ENCODE measurements at regions not wholly inside any gene's neighbourhood (a gene's known extent, or its start where the extent isn't known, plus 50 kb on each side); places are given as distances from the start of the nearest gene placed in this dataset.

- TF ChIP-seq TEAD4 (CRISPR knock-in tag; IDR thresholded peaks at IDR 0.05) (no peak), CTCF (IDR thresholded peaks at IDR 0.05) (no peak), GTF2I (CRISPR knock-in tag; conservative IDR thresholded peaks at IDR 0.05) (no peak)
- TF ChIP-seq, protein P1, sequence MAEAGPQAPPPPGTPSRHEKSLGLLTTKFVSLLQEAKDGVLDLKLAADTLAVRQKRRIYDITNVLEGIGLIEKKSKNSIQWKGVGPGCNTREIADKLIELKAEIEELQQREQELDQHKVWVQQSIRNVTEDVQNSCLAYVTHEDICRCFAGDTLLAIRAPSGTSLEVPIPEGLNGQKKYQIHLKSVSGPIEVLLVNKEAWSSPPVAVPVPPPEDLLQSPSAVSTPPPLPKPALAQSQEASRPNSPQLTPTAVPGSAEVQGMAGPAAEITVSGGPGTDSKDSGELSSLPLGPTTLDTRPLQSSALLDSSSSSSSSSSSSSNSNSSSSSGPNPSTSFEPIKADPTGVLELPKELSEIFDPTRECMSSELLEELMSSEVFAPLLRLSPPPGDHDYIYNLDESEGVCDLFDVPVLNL (CRISPR knock-in tag; IDR thresholded peaks at IDR 0.05; ENCODE audit: borderline replicate concordance, low read depth): no peak
- TF ChIP-seq, protein P2, sequence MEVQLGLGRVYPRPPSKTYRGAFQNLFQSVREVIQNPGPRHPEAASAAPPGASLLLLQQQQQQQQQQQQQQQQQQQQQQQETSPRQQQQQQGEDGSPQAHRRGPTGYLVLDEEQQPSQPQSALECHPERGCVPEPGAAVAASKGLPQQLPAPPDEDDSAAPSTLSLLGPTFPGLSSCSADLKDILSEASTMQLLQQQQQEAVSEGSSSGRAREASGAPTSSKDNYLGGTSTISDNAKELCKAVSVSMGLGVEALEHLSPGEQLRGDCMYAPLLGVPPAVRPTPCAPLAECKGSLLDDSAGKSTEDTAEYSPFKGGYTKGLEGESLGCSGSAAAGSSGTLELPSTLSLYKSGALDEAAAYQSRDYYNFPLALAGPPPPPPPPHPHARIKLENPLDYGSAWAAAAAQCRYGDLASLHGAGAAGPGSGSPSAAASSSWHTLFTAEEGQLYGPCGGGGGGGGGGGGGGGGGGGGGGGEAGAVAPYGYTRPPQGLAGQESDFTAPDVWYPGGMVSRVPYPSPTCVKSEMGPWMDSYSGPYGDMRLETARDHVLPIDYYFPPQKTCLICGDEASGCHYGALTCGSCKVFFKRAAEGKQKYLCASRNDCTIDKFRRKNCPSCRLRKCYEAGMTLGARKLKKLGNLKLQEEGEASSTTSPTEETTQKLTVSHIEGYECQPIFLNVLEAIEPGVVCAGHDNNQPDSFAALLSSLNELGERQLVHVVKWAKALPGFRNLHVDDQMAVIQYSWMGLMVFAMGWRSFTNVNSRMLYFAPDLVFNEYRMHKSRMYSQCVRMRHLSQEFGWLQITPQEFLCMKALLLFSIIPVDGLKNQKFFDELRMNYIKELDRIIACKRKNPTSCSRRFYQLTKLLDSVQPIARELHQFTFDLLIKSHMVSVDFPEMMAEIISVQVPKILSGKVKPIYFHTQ (CRISPR knock-in tag; IDR thresholded peaks at IDR 0.05): no peak
Observed at GRCh38 chr12:127275416-127275815, 991.6 kb upstream of the TMEM132C start.
